ENCODE measurements at regions not wholly inside any gene's neighbourhood (a gene's known extent, or its start where the extent isn't known, plus 50 kb on each side); places are given as distances from the start of the nearest gene placed in this dataset.
"Not testable (repeated sequence)": the region's sequence is repeated elsewhere in the genome, so short reads cannot be mapped to it uniquely, and the experiment has no call there.

DNA sequence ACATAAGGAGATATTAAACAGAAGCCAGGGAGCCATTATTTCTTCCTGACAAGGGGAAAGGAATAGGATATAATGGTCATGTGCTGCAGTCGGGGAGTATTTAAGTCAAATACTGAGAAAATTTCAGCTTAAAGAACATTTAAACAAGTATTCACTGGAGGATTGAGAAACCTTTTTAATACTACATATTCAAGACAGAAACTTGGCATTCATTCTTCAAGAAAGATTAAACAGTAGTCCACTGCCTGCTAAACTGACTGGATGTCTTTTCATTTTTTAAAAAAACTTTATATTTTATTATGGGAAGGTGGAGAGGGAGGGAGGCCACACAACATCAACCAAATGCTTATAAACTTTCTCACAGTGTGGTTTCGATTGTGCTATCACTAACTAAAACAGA is 107.4 kb upstream of the CBLB start:
- no peak for FAIRE-seq
- DNase-seq (ENCODE audit: low spot score): no peak

- DNase-seq (ENCODE audit: low spot score) (no peak), FAIRE-seq (no peak)
Observed at GRCh38 chr3:105979961-105980360, 111.1 kb upstream of the CBLB start.

DNA sequence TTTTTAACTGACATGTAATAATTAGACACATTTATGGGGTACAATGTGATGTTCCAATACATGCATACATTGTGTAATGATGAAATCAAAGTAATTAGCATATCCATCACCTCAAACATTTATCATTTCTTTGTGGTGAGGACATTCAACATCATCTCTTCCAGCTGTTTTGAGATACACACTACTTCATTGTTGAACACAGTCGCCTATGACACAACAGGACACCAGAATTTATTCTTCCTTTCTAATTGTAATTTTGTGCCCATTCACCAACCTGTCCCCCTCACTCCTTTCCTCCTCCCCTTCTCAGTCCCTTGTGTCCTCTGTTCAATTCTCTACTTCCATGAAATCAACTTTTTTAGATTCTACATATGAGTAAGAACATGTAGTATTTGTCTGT is 113.4 kb upstream of the CBLB start:
- DNase-seq (ENCODE audit: low spot score) (no peak), FAIRE-seq (no peak)

GRCh38 chr3:105984837-105985236 is 116.0 kb upstream of the CBLB start:
- DNase-seq (ENCODE audit: low spot score) (peak; percentile 27), FAIRE-seq (no peak)

- not testable (repeated sequence) for DNase-seq (ENCODE audit: low spot score); FAIRE-seq
Observed at GRCh38 chr3:105986343-105986742, 117.5 kb upstream of the CBLB start.

- no peak for FAIRE-seq
Observed at GRCh38 chr3:105987809-105988208, 119.0 kb upstream of the CBLB start.

GRCh38 chr3:105988540-105989212 is 119.9 kb upstream of the CBLB start:
- no peak for FAIRE-seq

More at GRCh38 chr3:105987809-105988208, 119.0 kb upstream of the CBLB start:
- no peak for DNase-seq (ENCODE audit: low spot score)

GRCh38 chr3:105996781-105997180 is 128.0 kb upstream of the CBLB start:
- FAIRE-seq: no peak

More at GRCh38 chr3:105988540-105989212, 119.9 kb upstream of the CBLB start:
- DNase-seq (ENCODE audit: low spot score): no peak

DNA sequence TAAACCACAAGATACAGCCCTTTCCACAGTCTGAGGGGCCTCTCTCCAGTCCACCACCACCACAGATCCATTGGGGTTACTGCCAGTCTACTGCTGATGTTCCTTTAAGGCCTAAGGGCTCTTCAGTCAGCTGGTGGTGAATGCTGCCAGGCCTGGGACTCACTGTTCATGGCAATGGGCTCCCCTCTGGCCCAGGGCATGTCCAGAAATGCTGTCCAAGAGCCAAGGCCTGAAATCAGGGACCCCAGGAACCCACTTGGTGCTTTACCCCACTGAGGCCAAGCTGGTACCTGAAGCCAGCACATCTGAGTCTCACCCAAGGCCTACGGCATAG is 128.6 kb upstream of the CBLB start:
- DNase-seq (ENCODE audit: low spot score): no peak
- FAIRE-seq: no peak

More at GRCh38 chr3:105996781-105997180, 128.0 kb upstream of the CBLB start:
- no peak for DNase-seq (ENCODE audit: low spot score)

- DNase-seq (ENCODE audit: low spot score): peak; percentile 77
- no peak for FAIRE-seq
Observed at GRCh38 chr3:105997800-105998526, 129.2 kb upstream of the CBLB start.

DNA sequence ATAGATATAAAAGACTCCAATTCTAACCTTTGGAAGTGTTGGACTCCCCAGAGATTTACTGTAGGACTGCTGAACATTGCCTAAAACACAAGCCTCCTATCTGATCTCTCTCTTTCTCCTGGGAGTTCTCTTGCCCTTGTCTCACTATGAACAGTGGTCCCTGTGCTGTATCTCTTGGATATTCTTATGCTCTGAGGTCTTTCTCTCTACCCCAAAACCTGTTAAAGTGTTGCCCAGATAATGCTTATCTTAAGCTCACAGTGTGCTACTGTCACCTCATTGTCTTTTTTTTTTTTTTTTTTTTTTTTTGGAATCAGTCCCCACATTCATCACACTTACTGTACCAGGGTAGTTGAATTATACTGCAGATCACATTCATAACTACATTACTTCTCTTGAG is 131.0 kb upstream of the CBLB start:
- FAIRE-seq (no peak), DNase-seq (ENCODE audit: low spot score) (no peak)

GRCh38 chr3:106001923-106002322 is 133.1 kb upstream of the CBLB start:
- FAIRE-seq (no peak), DNase-seq (ENCODE audit: low spot score) (no peak)

DNA sequence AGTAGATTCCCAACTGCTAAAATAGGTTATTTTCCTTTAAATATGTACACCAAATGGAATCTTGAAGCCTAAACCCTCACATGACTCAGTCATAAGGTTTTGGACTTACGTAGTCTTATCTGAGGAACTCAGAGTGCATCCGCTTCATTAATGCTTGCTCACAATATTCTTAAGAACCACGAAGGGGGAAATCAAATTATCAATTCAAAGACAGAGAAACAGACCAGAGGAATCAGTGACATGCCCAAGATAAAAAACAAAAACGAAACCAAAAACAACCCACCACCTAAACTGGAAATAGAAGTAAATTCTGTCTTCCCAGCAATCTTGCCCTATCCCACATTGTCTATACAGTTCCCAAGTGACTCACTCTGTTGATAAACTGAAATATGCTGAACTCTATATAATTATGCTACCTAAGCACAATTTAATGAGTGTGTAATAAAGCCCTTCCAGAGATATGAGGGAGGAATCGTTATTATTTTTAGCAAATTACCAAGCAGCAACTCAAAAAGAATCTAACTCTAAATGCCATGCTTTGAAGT is 135.4 kb upstream of the CBLB start:
- no peak for FAIRE-seq
- no peak for DNase-seq (ENCODE audit: low spot score)

DNA sequence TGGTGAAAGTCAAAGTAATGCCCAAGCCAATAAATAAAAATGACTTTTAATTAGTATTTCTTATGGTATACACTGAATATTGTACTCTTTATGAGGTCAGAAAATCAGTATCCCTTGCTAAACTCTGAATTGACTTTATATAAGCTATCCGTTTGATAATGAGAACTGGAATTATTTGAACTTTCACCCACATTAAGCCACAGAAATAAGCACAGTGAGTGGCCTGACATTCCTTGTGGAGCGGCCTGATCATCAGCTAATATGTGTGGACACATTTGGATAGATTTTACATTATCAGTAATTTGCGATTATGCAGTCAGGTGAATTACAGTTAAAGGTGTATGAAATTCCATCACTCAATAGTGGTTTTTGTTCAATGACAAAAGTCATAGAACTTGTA is 136.0 kb upstream of the CBLB start:
- FAIRE-seq (no peak), DNase-seq (ENCODE audit: low spot score) (no peak)

DNA sequence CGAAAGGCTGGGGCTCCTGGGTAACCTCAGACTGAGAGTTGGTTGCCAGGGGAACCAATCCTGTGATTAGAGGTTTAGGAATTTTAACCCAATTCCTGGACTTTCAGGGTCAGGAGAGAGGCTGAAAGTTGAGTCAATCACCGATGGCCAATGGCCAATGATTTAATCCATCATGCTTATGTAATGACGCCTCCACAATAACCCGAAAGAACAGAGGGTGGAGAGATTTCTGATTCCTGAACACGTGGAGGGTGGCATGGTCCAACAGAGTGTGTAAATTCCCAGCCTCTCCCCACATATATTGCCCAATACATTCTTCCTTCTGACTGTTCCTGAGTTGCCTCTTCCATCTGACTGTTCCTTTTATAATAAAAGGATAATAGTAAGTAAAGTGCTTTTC is 137.2 kb upstream of the CBLB start:
- DNase-seq (ENCODE audit: low spot score): no peak
- no peak for FAIRE-seq

GRCh38 chr3:106006571-106006970 is 137.8 kb upstream of the CBLB start:
- FAIRE-seq (no peak), DNase-seq (ENCODE audit: low spot score) (no peak)

DNA sequence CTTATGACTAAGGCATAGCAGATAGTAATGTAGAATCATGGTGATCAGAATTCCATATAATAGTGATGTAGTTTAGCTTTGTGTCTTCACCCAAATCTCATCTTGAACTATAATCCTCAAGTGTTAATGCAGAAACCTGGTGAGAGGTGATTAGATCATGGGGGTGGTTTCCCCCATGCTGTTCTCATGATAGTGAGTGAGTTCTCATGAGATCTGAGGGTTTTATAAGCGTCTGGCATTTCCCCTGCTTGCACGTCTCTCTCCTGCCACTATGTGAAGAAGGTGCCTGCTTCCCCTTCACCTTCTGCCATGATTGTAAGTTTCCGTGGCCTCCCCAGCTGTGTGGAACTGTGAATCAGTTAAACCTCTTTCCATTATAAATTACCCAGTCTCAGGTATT is 138.7 kb upstream of the CBLB start:
- DNase-seq (ENCODE audit: low spot score): no peak
- FAIRE-seq: no peak

DNA sequence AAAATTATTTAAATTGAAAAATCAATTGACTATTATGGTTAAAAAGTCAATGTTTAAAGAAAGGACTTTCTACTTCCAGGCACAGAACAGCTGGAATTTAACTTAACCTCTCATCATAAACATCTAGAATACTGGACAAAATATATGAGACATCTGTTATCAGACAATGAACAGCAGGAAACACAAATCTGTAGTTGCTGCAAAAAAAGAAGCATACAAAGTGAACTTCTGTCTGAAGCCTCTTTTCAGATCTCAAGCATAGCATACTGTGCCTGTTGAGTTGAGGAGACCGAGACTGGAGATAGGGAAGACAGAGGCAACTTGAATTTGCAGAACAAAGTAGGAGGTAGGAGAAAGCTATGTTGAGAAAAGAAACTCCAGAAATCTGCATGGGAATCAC is 140.0 kb upstream of the CBLB start:
- no peak for FAIRE-seq
- no peak for DNase-seq (ENCODE audit: low spot score)

DNA sequence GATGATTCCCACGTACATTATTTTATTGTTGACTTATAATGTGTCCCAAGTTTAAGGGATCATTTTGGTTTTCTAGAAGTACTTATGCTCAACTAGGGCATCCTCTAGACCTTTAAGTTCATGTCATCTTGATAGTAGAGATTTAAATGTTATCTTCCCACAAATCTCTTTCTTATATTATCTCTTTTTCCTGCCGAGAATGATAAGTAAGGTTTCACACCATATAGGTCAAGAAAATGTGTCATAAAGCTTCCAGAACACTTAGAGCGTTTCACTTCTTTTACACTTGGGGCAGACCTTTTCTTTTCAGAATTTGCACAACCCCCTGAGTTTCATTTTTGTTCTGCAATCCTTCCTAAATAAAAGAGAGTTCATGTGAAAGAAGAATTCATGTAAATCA is 142.0 kb upstream of the CBLB start:
- no peak for DNase-seq (ENCODE audit: low spot score)
- no peak for FAIRE-seq

DNA sequence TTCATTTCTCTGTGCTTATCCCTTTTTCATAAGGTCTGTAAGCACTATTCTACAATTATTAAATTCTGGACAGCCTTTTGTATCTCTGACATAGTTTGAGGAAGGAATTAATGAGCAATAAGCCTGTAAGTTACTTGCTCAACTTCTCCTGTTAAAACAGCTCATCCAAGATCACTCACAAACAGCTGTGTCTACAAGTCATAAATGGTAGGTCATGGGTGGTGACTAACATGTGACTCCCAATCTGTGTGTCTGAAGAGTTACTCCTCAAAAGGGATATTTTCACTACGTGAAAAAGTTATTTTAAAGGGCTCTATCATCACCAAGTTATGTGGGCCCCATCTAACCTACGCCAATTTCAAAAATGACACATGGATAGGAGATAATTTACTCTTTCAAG is 145.2 kb upstream of the CBLB start:
- no peak for FAIRE-seq

GRCh38 chr3:106014518-106014917 is 145.7 kb upstream of the CBLB start:
- no peak for DNase-seq (ENCODE audit: low spot score)
- FAIRE-seq: no peak

More for the DNA sequence above, 145.2 kb upstream of the CBLB start:
- DNase-seq (ENCODE audit: low spot score): peak; percentile 64

GRCh38 chr3:106014971-106015370 is 146.2 kb upstream of the CBLB start:
- FAIRE-seq: no peak
- no peak for DNase-seq (ENCODE audit: low spot score)

DNA sequence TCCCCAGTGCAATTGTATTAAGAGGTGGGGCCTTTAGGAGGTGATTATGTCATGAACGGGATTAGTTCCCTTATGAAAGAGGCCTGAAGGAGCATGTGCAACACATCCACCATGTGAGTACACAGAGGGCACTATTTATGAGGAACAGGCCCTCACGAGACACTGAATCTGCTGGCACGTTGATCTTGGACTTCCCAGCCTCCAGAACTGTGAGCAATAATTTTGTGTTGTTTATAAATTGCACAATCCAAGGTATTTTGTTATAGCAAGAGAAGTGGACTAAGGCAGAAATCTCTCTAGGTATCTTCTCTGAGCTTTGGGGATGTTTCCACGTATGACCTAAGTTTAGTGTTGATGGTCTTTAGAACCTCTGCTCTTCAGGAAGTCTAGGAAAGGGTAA is 149.3 kb upstream of the CBLB start:
- no peak for FAIRE-seq
- DNase-seq (ENCODE audit: low spot score): no peak
